Islet of Langerhans (tissue), 1 donor: ENCODE measurements at regions not wholly inside any gene's neighbourhood (a gene's known extent, or its start where the extent isn't known, plus 50 kb on each side); places are given as distances from the start of the nearest gene placed in this dataset.
"Not testable (repeated sequence)": the region's sequence is repeated elsewhere in the genome, so short reads cannot be mapped to it uniquely, and the experiment has no call there.

ENCODE experiments used
- FAIRE-seq: peaks from one replicate; lab custom pipeline; 2011; peaks lifted over from hg19 to GRCh38; lab: Jason Lieb, UNC

DNA sequence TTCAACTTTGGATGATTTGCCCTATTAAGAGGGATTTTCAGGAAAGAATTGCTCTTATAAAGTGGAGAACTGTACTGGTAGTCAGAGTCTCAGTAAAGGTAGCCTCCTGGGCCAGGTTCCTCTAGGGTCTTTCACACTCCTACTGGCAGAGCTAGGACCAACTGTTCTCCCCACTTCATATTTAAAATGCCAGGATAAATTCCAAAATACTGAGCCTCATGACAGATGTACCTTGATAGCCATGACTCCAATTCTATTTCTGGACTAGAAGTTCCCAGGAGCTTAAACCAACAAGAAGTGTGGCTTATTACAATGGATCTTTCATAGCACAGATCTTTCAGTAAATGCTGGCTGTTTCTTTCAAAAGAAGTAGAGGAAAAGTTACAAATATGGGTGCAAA is 126.5 kb downstream of the C12orf75 start:
- no peak for FAIRE-seq

DNA sequence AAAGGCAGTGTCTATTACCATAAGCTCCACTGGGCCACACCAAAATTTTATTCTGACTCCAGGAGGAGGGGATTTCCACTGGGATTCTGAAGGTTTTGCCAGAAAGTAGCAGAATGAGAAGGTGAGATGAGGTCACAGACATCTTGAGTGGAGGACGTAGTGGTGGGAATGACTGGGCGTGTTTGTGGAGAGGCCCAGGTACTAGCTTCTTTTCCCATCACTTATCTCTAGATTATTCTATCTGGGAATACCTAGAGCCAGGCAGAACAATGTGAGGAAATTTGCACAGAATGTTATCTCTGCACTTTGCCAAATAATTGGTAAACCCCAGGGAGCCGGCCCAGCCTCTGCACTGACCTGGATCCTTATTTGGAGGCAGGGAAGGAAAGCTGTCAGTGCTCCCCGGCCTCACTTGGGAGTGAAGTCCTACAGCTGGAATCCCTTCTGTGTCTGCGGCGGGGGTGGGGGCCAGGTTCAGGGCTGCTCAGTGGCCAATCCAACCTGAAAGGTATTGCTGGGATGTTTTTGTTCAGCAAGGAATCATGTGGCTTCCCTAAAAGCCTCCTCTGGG is 129.4 kb downstream of the C12orf75 start:
- no peak for FAIRE-seq

DNA sequence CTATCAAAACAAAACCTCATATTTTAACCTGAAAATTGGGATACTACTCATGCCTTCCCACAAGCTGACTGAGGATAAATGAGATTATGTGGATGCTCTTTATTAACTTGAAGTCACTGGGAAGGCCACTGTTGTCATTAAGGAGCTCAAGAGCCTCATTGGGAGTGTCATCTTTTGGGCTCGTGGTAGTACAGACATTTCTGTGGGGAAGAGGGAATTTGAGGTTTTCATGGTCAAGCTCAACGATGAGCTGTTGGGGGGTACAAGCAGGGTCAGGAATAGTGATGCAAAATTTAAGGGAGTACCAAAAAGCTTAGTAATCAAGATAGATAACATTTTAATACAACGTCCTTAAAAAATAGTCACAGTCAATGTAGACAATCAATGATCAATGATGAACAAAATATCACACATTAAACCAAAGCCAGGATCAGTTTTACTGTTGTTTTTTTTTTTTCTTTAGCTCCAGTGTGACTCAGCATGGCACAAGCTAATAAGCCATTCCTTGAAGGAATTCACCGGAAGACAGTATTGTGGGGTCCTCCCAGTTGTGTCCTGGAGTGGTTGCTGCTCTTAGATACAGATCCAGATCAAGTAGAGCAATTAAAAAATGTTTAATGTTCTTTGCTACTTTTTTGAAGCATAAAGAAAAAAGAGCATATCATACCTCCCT is 130.9 kb downstream of the C12orf75 start:
- FAIRE-seq: no peak

DNA sequence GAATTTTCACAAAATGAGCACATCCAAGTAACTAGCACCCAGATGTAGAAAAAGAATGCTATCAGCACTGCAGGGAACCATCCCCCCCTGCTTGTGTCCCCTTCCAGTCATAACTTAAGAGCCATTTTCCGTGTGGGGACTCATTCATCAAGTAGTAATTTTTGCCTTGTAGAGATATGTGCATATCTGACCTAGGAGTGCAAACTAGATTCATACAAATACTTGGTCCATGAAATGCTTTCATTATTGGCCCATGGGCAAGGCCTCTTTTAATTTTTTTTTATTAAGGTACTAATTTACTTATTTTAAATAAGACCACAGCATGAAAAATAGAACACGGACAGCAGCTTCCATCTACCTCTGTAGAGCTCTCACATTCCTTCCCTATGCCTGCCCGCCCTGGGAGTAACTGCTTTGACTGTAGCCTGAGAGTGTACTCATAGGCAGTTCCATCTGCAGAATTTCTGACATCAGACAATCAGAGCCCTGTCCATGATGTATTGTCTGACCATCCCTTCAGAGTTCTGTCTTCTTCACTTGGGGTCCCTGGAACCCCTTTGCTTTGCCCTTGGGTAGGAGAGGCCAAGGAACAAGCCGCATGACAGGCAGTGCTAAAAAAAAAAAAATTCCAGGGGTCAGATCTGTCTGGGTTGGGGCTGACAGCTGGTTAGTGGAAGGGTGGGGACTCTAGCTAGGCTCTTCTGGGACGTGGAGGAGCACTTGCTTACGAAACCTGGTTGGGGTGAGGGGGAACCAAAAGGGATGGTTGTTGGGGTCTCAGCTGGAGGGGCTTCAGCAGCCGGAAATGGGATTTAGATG is 131.7 kb downstream of the C12orf75 start:
- no peak for FAIRE-seq

DNA sequence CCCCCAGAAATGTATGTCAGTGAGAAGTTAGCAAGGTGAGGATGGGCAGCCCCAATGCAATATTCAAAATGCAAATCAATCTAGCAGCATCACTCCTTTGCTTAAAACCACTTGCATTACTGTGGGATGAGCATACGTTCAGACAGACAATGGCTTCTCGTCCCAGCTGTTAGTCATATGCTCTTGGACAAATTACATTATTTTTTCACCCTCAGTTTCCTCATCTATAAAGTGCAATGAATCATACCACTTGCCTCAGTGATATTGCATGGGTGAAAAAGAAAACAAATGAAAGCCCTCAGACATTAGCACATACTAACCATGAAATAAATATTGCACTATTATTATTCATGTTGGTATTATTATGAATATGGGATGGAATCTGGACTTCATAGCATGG is 132.3 kb downstream of the C12orf75 start:
- no peak for FAIRE-seq

DNA sequence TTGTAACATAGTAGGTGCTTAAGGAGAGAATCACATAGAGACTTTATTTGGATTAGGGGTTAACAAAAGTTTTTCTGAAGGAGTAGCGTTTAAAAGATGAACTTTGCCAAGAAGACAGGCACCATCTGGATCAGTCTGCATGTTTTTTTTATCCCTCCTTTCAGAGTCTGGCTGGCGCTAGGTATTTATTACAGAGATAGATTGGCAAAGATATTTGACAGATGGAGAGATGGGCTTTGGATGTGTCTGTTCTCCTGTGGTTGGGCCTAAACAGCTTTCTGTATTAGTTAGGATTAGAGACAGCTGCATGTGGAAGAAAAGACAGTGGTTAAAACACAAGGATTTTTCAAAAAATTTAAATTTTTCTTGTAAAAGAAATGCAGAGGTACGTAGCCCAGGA is 133.9 kb downstream of the C12orf75 start:
- no peak for FAIRE-seq

DNA sequence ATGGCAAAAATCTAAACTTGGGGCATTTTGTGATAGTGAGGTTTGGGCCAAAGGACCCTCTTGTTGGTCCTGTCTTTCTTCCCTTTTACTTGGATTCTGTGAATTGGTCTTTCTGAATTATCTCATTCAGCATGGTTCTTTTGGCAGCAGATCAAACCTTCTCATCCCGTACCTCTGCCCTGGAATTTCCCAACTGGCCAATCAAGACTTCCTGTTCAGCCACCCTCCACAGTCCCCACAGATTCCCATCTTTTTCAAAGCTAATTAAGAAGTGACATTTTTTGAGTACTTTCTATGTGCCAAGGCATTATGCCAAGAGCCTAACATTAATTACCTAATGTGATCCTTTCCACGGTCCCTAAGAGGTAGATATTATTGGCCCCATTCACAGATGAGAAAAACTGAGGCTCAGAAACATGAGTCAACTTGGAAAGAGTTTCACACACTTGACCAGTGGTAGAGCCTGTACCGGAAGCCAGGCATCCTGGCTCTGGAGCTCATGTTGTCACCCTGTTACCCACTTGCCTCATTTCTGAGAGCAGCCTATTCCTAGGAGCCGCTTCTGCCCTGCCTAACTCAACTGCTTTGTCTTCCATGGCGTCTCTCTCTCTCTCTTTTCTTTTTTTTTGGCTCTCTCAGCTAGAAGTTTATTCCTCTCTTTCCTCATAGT is 135.9 kb downstream of the C12orf75 start:
- no peak for FAIRE-seq

DNA sequence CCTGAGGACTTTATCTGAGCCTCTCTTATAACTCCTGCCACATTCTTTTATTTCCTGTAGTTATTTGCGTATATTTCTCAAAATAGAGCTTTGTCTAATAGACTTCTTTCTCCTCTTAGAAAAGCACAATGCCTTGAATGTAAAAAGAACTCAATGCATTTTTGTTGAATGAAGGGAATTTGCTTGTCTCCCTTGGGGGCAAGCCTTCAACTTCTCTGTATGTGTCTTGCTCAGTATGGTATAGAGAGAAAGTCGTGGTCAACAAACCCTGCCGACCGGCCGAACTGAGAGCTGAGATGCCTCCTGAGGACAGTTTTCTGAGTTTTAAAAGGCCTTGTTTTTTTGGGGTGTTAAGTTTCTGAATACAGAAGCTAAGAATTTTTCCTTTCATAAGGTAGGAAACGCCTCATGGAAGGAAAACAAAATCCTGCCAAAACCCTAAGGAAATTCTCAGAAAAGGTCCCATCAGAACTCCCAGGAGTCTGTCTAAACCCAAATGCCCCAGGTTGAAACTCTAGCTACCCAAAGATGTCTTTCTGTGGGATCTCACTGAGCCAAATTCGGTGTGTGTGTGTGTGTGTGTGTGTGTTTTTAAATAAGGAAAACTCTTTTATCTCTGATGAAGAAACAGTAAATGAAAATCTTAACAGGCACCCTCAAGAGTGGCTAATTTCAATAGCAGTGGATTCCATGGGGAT is 136.6 kb downstream of the C12orf75 start:
- no peak for FAIRE-seq

DNA sequence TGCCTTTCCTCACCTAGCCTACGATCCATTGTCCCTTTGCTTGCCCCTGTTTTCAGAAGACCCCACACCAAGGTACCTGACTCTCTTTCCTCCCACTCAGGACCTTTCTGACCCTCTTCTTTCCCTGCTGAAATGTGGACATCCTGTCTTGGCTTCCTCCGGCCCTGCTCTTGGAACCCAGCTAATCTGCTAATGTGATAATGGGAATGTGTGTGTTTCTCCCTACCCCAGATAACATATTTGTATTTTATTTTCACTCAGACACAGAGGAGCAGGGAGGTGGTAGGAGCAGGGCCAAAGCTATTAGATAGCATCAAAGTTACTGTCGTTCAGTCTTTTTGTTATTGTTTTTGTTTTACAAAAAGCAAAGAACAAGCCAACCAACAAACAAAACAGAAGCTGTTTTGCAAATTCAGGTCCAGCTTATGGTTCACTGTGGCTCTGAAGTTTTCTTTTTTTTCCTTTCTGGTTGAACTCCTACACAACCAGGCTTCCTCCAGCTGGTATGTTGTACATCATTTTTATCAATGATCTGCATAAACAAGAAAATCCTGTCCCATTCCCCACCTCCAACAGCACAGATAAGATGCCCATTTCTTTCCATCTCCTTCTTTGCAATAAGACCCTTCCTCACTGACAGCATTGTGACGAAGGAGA is 137.3 kb downstream of the C12orf75 start:
- FAIRE-seq: no peak

DNA sequence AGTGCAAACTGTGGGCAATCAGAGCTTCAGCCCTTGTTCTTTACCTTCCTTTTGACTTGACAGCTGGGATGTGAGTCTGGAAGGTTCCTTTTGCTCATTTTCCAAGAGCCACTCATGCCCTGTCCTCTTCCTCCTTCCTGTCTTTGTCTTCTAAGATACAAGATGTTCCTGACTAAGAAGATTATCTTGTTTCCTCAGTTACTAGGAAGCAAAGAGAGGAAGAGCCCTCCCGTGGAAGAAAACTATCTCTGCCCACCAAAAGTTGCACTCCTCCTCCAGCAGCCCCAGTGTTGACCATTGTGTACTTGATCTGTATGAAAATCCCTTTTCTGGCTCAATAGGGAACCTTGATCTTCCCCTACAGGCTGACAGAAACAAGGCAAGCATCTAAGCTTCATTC is 138.0 kb downstream of the C12orf75 start:
- FAIRE-seq: no peak

DNA sequence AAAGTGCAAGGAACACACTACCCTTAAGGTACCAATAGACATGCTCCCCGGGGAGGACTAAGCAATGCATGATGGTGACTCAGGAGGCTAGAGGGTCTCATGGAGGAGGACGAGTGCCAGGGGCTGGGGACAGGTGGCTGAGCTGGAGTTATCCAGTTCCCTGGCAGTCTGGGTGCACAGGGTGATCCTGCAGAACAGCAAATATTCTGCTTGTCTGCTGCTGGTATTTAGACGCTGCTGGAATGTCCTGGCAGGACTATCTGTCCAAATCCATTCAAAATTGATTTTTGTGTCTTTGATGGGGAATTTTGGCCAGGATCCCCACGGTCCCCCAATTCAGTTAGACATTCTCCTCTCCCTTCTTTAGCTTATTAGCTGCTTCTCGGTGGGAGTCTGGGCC is 138.7 kb downstream of the C12orf75 start:
- FAIRE-seq: no peak

DNA sequence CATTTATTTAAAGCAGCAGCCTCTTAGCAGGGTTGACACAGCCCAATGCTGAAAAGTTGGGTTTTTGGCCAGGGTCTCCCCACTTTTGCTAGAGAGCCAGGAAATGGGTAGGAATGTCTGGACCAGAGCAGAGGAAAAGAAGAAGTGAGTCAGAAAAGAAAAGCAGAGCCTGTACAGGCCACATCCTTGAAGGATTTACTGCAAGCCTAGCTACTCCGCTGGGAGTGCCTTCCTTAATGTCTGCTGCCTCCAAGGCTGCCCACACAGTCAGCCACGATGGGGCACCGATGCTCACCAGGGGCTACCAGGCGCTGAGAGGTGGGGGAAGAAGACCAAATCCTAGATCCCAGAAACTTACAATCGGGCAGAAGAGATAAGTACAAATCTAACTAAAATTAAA is 139.2 kb downstream of the C12orf75 start:
- no peak for FAIRE-seq

DNA sequence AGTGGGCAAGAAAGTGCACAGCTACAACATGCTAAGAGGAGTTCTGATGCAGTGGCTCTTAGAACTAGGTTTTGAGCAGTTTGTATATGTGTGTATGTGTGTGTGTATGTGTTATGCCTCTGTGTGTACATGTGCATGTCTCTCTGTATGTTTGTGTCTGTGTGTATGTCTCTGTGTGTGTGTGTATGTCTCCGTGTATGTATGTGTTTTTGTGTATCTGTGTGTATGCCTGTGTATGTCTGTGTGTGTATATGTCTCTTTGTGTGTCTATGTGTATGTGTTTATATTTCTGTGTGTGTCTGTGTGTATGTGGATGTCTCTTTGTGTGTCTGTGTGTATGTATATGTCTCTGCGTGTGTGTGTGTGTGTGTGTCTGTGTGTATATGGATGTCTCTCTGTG is 139.6 kb downstream of the C12orf75 start:
- no peak for FAIRE-seq

DNA sequence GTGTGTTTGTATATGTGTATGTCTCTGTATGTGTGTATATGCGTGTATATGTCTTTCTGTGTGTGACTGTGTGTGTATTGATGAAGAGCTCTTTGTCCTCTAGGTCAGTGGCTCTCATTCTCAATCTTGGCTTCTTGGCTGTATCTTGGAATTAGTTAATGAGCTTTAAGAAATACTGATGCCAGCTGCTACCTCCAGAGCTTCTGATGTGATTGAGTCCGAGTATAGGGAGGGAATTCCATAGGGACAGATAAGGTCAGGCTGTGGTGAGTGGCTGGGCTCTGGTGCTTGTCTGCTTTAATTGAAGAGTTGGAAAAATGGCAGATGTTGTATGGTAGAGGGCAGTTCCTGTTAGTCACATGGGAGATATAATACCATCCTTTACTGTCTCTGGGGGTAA is 140.1 kb downstream of the C12orf75 start:
- FAIRE-seq: no peak

DNA sequence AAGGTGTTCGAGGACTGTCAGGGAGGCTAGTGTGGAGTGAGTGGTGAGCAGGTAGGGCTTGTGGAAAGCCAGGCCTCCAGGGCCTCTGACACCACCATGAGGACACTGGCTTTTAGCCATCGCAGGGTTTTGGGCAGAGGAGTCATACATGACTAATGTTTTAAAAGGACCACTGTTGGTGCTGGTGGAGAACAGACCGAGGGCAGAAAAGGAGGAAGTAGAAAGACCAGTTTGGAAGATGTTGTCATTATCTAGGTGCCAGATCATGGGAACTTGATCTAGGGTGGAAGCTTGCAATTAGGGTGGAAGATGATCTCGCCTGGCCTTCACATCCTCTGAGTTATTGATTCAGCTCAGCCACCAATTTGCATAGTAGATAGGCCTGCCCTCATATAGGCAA is 144.2 kb downstream of the C12orf75 start:
- no peak for FAIRE-seq

DNA sequence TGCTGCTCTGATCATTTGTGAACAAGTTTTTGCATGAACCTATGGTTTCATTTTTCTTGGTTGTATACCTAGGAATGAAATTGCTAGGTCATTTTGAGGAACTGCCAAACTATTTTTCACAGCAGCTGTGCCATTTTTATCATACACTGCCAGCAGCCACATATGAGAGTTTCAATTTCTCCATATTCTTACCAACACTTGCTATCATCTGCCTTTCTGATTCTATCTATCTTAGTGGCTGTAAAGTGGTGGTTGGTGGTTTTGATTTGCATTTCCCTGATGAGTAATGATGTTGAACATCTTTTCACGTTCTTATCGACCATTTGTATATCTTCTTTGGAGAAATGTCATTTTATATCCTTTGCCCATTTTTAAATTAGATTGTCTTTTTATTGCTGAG is 146.1 kb downstream of the C12orf75 start:
- FAIRE-seq: no peak

DNA sequence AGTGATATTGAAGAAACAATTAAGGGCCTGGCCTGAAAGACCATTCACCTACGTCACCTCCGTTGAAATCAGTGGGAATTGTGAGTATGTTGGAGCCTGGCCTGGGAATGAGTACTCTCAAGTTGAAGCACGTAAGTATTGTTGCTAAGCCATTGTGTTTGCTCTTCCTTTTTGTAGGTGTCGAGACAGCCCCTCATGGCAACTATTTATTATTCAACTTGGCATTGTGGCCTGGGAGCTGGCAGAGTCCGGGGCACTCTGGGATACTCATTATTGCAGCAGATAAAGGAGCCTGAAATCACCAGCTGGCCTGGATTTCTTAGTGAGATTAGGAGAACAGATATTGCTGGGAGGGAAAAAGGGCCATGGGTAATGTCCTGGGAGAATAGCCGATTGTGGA is 147.4 kb downstream of the C12orf75 start:
- no peak for FAIRE-seq

DNA sequence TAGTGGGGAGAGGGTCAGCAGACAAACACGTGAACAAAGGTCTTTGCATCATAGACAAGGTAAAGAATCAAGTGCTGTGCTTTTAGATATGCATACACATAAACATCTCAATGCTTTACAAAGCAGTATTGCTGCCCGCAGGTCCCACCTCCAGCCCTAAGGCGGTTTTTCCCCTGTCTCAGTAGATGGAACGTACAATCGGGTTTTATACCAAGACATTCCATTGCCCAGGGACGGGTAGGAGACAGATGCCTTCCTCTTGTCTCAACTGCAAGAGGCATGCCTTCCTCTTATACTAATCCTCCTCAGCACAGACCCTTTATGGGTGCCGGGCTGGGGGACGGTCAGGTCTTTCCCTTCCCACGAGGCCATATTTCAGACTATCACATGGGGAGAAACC is 148.3 kb downstream of the C12orf75 start:
- FAIRE-seq: not testable (repeated sequence)

DNA sequence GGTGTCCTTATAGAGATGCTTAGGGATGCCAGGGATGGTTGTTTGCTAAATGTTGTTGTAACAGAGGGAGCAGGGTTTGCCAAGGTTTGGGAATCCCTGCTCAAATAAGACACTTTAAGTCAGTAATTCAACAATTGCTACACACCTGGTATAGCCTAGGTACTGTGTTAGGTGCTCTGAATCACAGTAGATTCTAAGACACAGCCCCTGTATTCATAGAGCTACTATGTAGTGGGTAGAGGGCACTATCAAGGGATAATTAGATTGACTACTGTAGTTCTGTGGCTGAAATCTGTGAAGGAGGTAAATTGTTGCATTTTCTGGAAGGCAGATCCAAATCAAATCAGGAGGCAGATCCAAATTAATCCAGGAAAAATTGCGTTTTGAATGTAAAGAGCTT is 149.2 kb downstream of the C12orf75 start:
- FAIRE-seq: no peak

DNA sequence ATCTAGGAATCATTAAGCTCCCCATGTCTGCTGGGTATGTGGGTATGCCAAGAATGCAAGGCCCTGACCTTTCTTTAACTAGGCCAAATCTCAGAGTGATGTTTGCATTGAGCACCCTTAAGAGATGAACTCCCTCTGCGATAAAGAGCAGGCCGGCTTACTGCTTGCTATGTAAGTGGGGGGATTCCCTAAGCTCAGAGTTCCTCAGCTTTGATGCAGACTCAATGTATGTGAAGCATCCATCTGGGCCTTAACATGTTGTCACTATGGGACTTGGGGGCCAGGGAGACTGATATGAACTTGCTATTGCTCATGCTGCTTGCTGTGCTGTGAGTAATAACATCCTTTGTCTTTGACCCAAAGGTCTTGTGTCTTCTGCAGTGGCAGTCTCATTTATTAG is 149.7 kb downstream of the C12orf75 start:
- FAIRE-seq: no peak

DNA sequence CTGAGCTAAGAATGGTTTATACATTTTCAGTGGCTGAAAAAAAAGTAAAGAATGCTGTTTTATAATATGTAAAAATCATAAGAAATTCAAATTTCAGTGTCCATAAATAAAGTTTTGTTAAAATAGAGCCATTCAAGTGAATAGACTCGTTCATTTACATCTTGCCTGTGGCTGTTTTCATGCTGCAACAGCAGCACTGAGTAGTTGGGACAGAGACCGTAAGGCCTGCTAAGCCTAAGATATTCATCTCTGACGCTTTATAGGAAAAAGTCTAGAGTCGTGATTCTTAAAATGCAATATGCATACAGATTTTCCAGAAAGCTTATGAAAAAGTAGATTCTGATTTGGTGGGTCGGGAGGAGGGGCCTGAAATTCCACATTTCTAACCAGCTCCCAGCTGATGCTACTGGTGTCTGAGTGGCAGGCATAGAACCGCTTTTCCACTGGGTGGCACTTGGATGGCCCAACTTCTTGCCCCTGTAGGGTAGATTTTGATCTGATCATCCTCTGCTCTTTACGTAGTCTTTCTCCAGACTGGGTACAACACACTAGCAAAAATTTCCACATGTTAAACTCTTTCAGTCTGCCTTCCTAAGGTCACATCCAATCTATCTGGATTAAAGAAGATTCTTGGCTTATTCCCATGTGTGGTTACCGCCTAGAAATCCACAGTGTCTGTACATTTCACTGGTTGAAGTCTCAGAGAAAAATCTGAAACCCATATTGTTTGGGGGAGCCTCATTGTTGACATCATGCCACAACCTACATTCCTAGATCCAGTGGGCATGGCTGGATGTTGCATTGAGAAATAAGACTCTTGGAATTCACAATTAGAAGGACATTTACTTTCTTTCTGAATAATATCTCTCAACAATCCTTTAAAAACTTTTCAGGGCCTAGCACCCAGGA is 151.2 kb downstream of the C12orf75 start:
- no peak for FAIRE-seq
